Kidney (tissue), 13 donors: ENCODE measurements at regions not wholly inside any gene's neighbourhood (a gene's known extent, or its start where the extent isn't known, plus 50 kb on each side); places are given as distances from the start of the nearest gene placed in this dataset.

Source experiments
- DNase-seq, 5 donors: peaks; one replicate each; pipeline ENCODE4 v3.0.0-alpha.2; 2013 to 2020
- FAIRE-seq: peaks from 2 replicates; lab custom pipeline; 2012; peaks lifted over from hg19 to GRCh38; lab: Jason Lieb, UNC
- H3K27ac ChIP-seq, 2 donors: one replicate each; pipeline ENCODE4 v1.7.0; 2013; ENCODE audit warnings: low read depth in 2 of 2, low read length in 2 of 2, inconsistent platforms in 1 of 2
- H3K27me3 ChIP-seq: one replicate; pipeline ENCODE4 v1.7.1; 2013; ENCODE audit warnings: low read length, inconsistent platforms; ENCODE audit not compliant: control insufficient read depth, insufficient read depth
- H3K36me3 ChIP-seq, 3 donors: one replicate each; pipeline versions ENCODE4 v1.7.0 to v1.7.1; 2013; ENCODE audit warnings: low read length in 3 of 3, control low read depth in 1 of 3, inconsistent platforms in 1 of 3; ENCODE audit not compliant: insufficient read depth in 3 of 3, control insufficient read depth in 2 of 3
- H3K4me1 ChIP-seq, 3 donors: one replicate each; pipeline versions ENCODE4 v1.7.0 to v1.7.1; 2013; ENCODE audit warnings: low read length in 3 of 3, inconsistent platforms in 1 of 3, low read depth in 1 of 3; ENCODE audit not compliant: control insufficient read depth in 2 of 3, insufficient read depth in 2 of 3
- H3K4me3 ChIP-seq, 3 donors: one replicate each; pipeline versions ENCODE4 v1.7.0 to v1.8.1; 2013; ENCODE audit warnings: low read length in 3 of 3, control low read depth in 1 of 3, inconsistent platforms in 1 of 3
- H3K9ac ChIP-seq, 3 donors: one replicate each; pipeline versions ENCODE4 v1.7.0 to v1.7.1; 2013; ENCODE audit warnings: low read length in 3 of 3, control low read depth in 1 of 3, inconsistent platforms in 1 of 3
- H3K9me3 ChIP-seq, 3 donors: one replicate each; pipeline versions ENCODE4 v1.7.0 to v1.7.1; 2013; ENCODE audit warnings: low read length in 3 of 3, control low read depth in 1 of 3, inconsistent platforms in 1 of 3; ENCODE audit not compliant: control insufficient read depth in 2 of 3, insufficient read depth in 1 of 3
- intact Hi-C: fragments of 100-400 bp; cut with DNase I; formaldehyde crosslinking; loops from one replicate; pipeline ENCODE4 v1.11.1; 2022
- TF ChIP-seq, protein P1 (sequence below): IDR thresholded peaks from 3 replicates; pipeline ENCODE4 v1.5.1; 2012; ENCODE audit warnings: mild to moderate bottlenecking, moderate library complexity, borderline replicate concordance; ENCODE audit not compliant: insufficient read depth; ENCODE audit errors: extremely low read depth
- donor health status: control.
- donor health status: control.
- donor health status: control.
- donor health status: control.
- donor health status: control.
- donor health status: DM: yes; HTN: yes; CAD: no.
- donor health status: Normal renal cell carcinoma (clear cell type).

DNA sequence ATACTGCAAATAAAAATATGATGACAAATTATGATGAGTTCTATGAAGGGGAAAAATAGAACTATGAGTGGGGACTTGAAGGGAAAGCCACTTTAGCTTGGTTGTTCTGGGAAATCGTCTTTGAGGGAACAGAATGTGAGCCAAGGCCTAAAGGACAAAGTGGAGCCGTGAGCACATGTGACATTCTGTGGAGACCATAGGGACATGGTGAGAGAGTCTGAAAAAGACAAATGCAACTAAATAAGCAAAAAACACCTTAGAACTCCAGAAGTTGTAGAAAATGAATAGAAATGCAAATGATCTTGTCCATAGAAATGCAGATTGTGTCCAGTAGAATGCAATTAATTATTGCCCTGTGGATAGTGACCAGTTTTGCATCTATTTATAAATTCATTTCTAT, 86.8 kb upstream of the ANKRD10 start:
- no peak overlapping the region for H3K27ac ChIP-seq
- H3K9ac ChIP-seq = no peak overlapping the region
- no peak overlapping the region for H3K4me3 ChIP-seq
- no peaks in the 10 kb centered on the region for H3K36me3 ChIP-seq
- DNase-seq (no peak), FAIRE-seq (no peak)
- intact Hi-C loops = no loop called here
- no peaks in the 10 kb centered on the region for H3K27me3 ChIP-seq
- H3K4me1 ChIP-seq = peaks cover 0 to 7% (median 4%) of the 10 kb centered on the region in 3 donors
- H3K9me3 ChIP-seq = no peaks in the 10 kb centered on the region
- TF ChIP-seq, protein P1, sequence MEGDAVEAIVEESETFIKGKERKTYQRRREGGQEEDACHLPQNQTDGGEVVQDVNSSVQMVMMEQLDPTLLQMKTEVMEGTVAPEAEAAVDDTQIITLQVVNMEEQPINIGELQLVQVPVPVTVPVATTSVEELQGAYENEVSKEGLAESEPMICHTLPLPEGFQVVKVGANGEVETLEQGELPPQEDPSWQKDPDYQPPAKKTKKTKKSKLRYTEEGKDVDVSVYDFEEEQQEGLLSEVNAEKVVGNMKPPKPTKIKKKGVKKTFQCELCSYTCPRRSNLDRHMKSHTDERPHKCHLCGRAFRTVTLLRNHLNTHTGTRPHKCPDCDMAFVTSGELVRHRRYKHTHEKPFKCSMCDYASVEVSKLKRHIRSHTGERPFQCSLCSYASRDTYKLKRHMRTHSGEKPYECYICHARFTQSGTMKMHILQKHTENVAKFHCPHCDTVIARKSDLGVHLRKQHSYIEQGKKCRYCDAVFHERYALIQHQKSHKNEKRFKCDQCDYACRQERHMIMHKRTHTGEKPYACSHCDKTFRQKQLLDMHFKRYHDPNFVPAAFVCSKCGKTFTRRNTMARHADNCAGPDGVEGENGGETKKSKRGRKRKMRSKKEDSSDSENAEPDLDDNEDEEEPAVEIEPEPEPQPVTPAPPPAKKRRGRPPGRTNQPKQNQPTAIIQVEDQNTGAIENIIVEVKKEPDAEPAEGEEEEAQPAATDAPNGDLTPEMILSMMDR = no peak

DNA sequence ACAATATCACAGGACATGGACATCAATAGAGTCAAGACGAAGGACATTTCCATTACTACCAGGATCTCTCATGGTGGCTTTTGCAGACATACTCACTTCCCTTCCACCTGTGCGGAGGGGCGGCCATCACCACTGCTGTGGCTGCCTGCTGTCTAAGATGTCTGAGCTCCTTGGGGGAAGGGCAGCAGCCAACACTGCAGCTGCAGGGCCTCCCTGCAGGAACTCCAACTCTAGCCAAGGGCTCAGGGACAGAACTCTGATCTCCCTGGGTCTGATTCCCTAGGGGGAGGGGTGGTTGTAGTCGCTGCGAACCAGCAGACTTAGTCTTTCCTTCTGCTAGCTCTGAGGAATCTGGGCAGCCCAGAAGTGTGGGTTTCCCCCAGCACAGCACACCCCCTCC, 78.9 kb upstream of the ANKRD10 start:
- H3K4me3 ChIP-seq = no peak overlapping the region
- intact Hi-C loops = no loop called here
- TF ChIP-seq, protein P1 = no peak
- H3K9ac ChIP-seq = no peak overlapping the region
- no peaks in the 10 kb centered on the region for H3K9me3 ChIP-seq
- H3K4me1 ChIP-seq = no peaks in the 10 kb centered on the region
- DNase-seq (no peak), FAIRE-seq (no peak)
- H3K27ac ChIP-seq = no peak overlapping the region
- H3K36me3 ChIP-seq = no peaks in the 10 kb centered on the region
- H3K27me3 ChIP-seq = no peaks in the 10 kb centered on the region

DNA sequence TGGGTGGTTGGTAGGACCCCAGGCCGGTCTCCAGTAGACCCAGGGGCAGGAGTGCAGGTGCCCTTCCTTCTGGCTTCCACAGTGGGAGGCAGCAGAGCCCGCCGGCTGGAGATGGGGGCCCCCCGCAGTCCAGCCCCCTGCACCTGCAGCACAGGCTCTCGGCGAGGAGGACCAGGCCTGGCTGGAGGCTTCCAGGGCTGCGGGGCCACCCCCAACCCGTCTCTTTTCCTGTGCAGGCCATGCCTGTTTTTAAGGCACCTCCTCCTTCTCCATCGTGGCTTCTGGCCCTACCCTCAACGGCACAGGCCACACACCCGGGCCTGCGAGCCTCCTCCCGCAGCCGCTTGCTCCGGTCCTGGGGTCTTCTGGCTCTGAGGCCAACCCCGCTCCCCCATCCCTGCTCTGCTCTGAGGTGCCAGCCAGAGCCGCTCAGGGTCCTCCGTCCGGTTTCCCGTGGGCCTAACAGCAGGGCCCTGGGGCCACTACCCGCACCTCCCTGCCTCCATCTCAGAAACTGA, 77.2 kb upstream of the ANKRD10 start:
- no peak for FAIRE-seq
- no peak for DNase-seq
- intact Hi-C loops = no loop called here
- H3K4me3 ChIP-seq = no peak overlapping the region
- no peaks in the 10 kb centered on the region for H3K9me3 ChIP-seq
- no peaks in the 10 kb centered on the region for H3K27me3 ChIP-seq
- H3K27ac ChIP-seq = no peak overlapping the region
- H3K36me3 ChIP-seq = no peaks in the 10 kb centered on the region
- TF ChIP-seq, protein P1 = no peak
- no peaks in the 10 kb centered on the region for H3K4me1 ChIP-seq
- H3K9ac ChIP-seq = no peak overlapping the region

DNA sequence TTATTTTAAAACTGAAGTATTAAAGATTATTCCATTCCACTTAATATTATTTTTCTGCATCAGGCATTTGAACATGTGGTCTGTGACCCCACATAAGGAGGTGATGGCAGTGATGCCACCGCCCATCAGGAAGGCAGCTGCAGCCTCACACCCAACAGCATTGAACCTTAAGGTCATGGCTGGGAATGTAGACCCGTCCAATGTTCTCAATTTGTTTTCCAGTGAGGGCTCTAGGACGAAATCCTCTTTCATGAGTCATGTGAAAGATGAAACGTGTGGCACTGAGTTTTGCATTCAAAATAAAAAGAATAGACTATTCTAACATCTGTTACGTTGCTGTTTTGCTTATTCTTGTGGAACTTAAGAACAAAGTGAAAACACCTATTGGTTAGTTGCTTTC, 74.5 kb upstream of the ANKRD10 start:
- TF ChIP-seq, protein P1 = no peak
- H3K4me1 ChIP-seq = no peaks in the 10 kb centered on the region
- H3K4me3 ChIP-seq = no peak overlapping the region
- no peaks in the 10 kb centered on the region for H3K36me3 ChIP-seq
- intact Hi-C loops = no loop called here
- FAIRE-seq = no peak
- no peak overlapping the region for H3K9ac ChIP-seq
- H3K27me3 ChIP-seq = no peaks in the 10 kb centered on the region
- no peak for DNase-seq
- no peak overlapping the region for H3K27ac ChIP-seq
- no peaks in the 10 kb centered on the region for H3K9me3 ChIP-seq
